ENCODE measurements at regions not wholly inside any gene's neighbourhood (a gene's known extent, or its start where the extent isn't known, plus 50 kb on each side); places are given as distances from the start of the nearest gene placed in this dataset.

DNA sequence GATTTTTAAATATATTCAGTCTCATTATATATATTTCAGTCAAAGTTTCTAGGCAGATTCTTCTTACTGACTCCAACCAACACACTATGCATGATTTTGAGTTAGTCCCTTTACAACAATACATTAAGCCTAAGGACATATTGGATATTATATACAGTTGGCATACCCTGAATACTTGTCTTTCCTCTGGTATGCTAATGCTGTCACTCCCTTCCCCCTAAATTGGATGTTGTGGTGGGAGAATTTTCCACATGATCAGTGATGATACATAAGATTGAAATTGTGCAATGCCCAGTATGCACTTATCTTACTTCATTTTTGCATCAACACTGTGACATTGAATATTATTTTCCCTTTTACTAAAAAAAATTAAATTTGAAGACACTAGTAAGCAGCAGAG lies 935.2 kb downstream of the PCDH7 start:
- TF ChIP-seq, protein P1, sequence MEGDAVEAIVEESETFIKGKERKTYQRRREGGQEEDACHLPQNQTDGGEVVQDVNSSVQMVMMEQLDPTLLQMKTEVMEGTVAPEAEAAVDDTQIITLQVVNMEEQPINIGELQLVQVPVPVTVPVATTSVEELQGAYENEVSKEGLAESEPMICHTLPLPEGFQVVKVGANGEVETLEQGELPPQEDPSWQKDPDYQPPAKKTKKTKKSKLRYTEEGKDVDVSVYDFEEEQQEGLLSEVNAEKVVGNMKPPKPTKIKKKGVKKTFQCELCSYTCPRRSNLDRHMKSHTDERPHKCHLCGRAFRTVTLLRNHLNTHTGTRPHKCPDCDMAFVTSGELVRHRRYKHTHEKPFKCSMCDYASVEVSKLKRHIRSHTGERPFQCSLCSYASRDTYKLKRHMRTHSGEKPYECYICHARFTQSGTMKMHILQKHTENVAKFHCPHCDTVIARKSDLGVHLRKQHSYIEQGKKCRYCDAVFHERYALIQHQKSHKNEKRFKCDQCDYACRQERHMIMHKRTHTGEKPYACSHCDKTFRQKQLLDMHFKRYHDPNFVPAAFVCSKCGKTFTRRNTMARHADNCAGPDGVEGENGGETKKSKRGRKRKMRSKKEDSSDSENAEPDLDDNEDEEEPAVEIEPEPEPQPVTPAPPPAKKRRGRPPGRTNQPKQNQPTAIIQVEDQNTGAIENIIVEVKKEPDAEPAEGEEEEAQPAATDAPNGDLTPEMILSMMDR (IDR thresholded peaks at IDR 0.05), result no peak
- no peak for TF ChIP-seq ZFX (IDR thresholded peaks at IDR 0.05; ENCODE audit: borderline replicate concordance)

Data from 22Rv1 (cell line).